NCI-H2081 (cell line): ENCODE measurements at regions not wholly inside any gene's neighbourhood (a gene's known extent, or its start where the extent isn't known, plus 50 kb on each side); places are given as distances from the start of the nearest gene placed in this dataset.

ENCODE experiments used
- DNase-seq, 2 experiments: peaks; one replicate each; lab custom pipeline; 2025; lab: John Stamatoyannopoulos, UW

- no peak for DNase-seq
These were observed 60.0 kb downstream of the ING1 start for GRCh38 chr13:110773480-110773879.

- peak in 1 of 2 experiments; percentile 6 for DNase-seq
These were observed 60.6 kb downstream of the ING1 start for GRCh38 chr13:110774051-110774450.

GRCh38 chr13:110774490-110774889 lies 61.0 kb downstream of the ING1 start:
- DNase-seq, result no peak

- DNase-seq, result no peak
These were observed 62.1 kb downstream of the ING1 start for GRCh38 chr13:110775576-110775975.

- DNase-seq, result no peak
These were observed 63.8 kb downstream of the ING1 start for GRCh38 chr13:110777251-110777820.

- DNase-seq, result no peak
These were observed 65.5 kb downstream of the ING1 start for GRCh38 chr13:110779022-110779421.

GRCh38 chr13:110780422-110780821 lies 66.9 kb downstream of the ING1 start:
- DNase-seq, result no peak

- DNase-seq, result no peak
These were observed 68.7 kb downstream of the ING1 start for GRCh38 chr13:110782185-110782584.

GRCh38 chr13:110784704-110785103 lies 71.2 kb downstream of the ING1 start:
- DNase-seq, result no peak

GRCh38 chr13:110788778-110789177 lies 75.3 kb downstream of the ING1 start:
- no peak for DNase-seq

GRCh38 chr13:110789871-110790270 lies 76.4 kb downstream of the ING1 start:
- no peak for DNase-seq

- no peak for DNase-seq
These were observed 76.9 kb downstream of the ING1 start for GRCh38 chr13:110790371-110790770.

- no peak for DNase-seq
These were observed 80.7 kb downstream of the ING1 start for GRCh38 chr13:110794209-110794608.

- DNase-seq, result peak in 1 of 2 experiments; percentile 33
These were observed 83.9 kb downstream of the ING1 start for GRCh38 chr13:110797230-110797877.

GRCh38 chr13:110798081-110798994 lies 84.8 kb downstream of the ING1 start:
- no peak for DNase-seq

- DNase-seq, result no peak
These were observed 86.0 kb downstream of the ING1 start for GRCh38 chr13:110799246-110800236.

- DNase-seq, result no peak
These were observed 87.5 kb downstream of the ING1 start for GRCh38 chr13:110801044-110801443.

- no peak for DNase-seq
These were observed 88.8 kb downstream of the ING1 start for GRCh38 chr13:110802260-110802659.

- DNase-seq, result no peak
These were observed 93.1 kb downstream of the ING1 start for GRCh38 chr13:110806636-110807035.

- no peak for DNase-seq
These were observed 94.0 kb downstream of the ING1 start for GRCh38 chr13:110807546-110807945.

GRCh38 chr13:110808138-110808537 lies 94.6 kb downstream of the ING1 start:
- DNase-seq, result no peak
